Ramos (cell line): ENCODE measurements at regions not wholly inside any gene's neighbourhood (a gene's known extent, or its start where the extent isn't known, plus 50 kb on each side); places are given as distances from the start of the nearest gene placed in this dataset.

Experiments
- in situ Hi-C: fragments of 300-500 bp; cut with MboI; formaldehyde crosslinking; loops from one replicate; pipeline ENCODE4 v1.14.3; 2022; ENCODE audit warnings: low sequenced_read_pairs; ENCODE audit not compliant: unreplicated experiment

- in situ Hi-C loops, result no loop called here
These were observed 335.4 kb upstream of the NCAM1 start for GRCh38 chr11:112625814-112626213.

GRCh38 chr11:112626731-112627130 lies 334.5 kb upstream of the NCAM1 start:
- in situ Hi-C loops, result no loop called here

DNA sequence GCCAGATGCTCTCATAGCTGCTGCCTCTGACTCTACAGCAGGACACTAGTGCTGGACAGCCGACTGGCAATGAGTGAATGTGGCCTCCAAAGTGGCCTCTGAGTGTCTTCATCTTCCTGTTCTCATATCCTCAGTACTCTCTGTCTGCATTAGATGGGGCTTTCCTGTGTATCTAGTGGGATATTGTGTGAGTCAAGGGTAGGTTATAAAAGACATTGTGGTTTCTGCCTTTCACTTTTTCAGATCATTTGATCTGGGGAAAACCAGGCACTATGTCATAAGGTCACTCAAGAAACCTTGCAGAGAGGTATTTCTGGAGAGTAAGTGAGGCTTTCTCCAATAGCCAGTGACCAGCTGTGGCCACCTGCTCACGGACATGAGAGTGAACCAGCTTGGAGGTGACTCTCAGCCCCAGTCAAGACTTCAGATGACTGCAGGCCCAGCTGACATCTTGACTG lies 333.6 kb upstream of the NCAM1 start:
- in situ Hi-C loops, result no loop called here

GRCh38 chr11:112628676-112629075 lies 332.5 kb upstream of the NCAM1 start:
- in situ Hi-C loops, result no loop called here

DNA sequence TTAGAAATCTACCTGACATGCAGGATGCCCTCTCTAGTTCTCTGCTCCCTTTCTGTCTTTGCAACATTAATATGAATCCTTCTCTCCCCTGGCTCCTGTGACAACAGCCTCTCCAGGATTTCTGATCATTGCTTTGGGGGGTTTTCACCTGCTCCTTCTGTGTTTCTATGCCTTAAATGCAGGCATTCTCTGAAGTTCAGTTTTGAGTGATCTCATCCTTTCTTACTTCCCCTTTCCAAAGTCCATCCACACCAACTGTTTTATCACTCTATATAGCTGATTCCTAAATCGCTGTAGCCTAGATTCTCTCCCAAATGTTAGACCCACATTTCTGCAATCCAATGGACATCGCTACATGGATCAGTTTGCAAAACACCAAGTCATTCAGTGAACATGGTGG lies 330.7 kb upstream of the NCAM1 start:
- in situ Hi-C loops, result no loop called here

GRCh38 chr11:112631333-112631732 lies 329.9 kb upstream of the NCAM1 start:
- in situ Hi-C loops, result no loop called here

DNA sequence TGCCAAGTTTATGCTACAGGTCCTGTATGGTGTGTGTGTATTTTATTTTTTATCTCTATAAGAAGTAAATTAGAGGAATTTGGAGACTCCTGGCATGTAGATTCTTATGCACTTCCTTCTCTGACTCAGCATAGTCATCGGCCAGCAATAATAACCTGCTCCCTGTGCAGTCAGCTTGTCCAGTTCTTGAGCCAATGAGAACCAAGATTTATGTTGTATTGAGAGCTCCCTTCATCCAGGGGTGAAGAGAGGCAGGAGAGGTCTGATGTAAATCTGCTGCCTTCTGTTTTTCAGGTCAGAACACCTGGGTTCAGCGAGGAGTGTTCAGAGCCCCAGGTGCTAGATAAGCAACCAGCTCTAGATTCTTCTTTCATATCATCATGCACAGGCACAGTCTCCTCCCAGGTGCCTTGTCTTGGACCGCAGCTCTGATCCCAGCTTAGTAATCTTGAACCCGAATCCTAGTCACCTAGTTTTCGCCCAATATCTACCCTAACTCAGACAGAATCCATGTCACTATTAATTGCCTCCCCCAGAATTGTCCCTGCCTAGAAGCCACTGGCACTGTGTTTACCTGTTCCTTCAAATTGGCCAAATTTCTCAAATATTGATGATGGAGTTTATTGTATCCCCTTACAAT lies 328.2 kb upstream of the NCAM1 start:
- in situ Hi-C loops, result no loop called here

DNA sequence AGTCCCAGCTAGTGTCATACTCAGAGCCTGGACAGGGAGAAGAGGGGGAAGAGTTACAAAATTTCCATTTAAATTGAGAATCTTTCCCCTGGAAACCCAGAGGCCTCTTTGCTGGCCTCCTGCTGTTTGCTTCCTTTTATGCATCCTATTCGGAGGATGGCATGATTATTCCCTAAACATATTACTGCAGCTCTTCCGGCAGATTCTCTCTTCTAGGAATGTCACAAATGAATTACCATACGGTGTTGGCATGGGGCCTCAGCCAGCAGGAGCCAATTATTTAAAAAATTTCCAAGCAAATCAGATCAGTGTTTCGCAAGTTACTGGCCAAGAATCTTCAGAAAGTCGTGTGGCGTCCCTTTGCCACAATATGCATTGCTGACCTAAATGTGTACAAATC lies 326.7 kb upstream of the NCAM1 start:
- in situ Hi-C loops, result no loop called here

DNA sequence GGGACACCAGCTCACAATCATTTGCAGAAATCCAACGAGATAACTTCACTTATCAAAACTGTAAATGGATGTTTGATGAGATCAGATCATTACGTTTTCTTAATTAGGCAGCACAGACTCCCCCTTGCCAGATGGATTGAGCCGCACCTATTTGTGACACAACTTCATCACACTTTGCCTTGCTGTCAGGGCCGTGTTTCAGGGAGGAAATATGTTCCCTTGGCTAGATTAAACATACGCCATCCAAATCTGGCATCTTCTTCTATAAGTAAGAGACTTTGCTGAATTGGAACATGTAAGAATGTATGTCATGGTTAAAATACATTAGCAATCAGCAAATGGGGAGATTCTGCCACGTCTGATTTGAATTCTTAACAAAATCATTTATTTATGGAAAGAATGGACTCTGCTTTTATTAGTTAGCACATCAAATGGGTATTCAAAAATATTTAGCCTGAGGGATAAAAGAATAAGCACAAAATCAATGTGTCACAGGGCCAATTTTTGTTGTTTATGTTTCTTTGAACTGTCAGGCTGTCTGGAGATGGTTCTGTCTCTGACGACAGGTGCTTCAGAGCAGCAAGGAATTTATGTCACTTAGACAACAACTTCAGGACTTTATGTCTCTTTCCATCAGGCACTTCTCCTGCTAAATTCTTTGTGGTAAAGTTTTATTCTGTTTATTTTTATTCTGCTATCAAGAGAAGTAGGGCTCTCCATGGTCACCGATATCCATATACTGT lies 326.1 kb upstream of the NCAM1 start:
- in situ Hi-C loops, result no loop called here

DNA sequence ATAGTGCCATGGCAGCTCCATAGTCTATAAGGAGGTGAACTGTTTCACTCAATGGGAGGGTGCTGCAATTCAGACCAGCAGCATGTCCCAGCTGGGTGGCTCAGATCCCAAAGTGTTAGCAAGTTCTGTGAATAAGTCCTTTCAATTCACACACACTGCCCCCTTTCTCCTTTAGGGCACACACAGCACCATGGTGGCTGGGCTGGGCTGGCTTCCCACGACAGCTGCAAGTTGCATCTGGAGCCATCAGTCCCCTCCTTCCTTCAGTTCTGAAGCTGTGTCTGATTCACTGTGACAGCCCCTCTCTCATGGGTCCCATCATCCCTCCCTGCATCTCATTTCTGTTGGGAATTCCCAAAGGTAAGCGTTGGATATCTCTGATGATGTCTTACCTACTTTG lies 324.1 kb upstream of the NCAM1 start:
- in situ Hi-C loops, result no loop called here

GRCh38 chr11:112637876-112638275 lies 323.3 kb upstream of the NCAM1 start:
- in situ Hi-C loops, result no loop called here

- in situ Hi-C loops, result no loop called here
These were observed 321.8 kb upstream of the NCAM1 start for GRCh38 chr11:112639469-112639868.

DNA sequence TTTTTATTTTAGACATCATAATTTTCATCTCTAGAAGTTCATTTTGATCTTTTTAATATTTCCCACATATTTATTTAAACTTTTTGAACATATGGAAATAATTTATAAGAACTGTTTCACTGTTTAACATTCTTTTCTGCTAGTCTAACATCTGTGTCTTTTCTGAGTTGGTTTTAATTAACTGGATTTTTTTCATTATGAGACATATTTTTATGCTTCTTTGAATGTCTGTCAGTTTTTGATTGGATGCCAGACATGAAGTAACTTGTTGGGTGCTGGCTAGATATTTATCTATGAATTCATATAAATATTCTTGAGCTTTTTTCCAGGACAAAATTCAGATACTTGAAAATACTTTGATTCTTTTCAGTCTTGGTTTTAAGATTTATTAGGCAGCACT lies 317.8 kb upstream of the NCAM1 start:
- in situ Hi-C loops, result no loop called here

DNA sequence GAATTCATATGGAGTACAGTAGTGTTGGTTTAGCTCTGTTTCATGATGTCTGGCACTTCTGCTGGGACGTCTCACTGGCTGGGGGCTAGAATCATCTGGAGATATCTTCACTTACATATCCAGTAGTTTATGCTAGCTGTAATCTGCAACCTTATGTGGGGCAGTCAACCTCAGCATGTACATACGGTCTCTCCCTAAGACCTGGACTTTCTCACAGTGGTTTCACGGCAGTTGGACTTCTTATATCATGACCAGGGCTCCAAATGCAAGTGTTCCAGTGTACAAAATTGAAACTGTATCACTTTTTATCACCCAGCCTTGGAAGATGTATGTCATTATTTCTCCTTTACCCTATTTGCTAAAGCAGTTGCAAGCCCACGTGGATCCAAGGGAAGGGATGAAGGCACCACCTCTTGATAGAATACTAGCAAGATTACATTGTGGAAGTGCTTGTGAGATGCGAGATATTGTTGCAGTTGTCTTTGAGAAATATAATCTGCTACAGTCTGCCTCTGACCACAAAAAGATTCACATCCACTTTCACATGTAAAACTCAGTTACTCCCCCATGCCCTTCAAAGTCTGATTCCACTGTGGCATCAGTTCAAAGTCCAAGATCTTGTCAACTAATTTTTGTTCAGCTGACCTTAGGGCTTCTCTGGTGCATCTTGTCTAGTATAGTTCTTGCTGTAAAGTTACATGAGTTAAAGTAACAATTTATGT lies 316.6 kb upstream of the NCAM1 start:
- in situ Hi-C loops, result no loop called here

DNA sequence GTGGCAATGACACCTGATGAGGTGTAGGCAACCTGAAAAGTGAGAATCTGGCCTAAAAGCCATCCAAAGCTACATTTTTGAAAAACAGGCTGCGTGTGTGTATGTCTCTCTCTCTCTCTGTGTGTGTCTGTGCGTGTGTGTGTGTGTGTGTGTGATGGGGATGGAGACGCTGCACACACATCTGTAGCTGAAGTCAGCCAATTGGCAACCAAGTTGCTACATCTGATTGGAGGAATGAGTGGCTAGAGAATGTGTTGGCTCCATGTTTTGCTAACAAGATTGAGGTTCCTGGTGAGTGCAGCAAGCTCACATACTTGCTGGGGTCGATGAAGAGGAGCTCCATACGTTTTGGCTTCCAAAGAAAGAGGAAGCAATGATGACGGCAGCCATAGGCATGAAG lies 311.4 kb upstream of the NCAM1 start:
- in situ Hi-C loops, result no loop called here

DNA sequence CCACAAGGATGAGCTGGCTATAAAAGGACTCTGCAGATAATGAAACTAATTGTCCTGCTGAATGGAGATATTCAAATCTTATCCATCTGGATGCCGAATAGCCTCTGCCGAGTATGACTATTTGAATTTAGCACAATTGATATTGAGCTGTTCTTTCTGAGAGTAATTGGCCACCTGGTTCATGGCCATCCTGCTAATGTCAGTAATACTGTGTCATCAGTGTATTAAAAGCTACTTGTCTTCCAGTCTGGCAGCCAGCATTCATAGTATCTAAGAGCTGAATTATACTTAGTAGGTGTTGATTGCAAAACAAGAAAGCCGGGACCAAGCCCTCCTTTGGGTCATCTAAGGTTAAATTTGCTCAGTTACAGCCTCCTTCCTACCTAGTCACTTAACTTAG lies 310.7 kb upstream of the NCAM1 start:
- in situ Hi-C loops, result no loop called here

DNA sequence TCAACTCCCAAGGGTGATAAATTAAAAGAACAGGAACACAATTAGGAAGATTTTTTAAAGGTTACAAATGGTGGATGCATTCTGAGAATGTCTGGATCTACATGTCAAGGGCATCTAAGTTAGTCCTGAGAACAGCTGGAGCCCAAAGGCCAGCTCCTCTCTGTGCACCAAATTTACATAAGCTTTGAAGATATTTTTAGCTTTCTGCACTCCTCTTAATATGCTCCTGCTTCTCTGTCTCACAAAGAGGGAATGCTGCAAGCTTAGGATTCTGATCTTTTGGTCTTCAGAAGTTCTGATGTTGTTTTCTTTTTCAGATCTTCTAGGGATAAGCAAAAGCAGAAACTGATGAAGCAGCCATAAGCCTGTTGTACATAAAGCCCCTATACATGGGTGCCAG lies 309.8 kb upstream of the NCAM1 start:
- in situ Hi-C loops, result no loop called here

GRCh38 chr11:112652786-112653390 lies 308.3 kb upstream of the NCAM1 start:
- in situ Hi-C loops, result no loop called here

GRCh38 chr11:112655371-112655770 lies 305.8 kb upstream of the NCAM1 start:
- in situ Hi-C loops, result no loop called here

- in situ Hi-C loops, result no loop called here
These were observed 304.3 kb upstream of the NCAM1 start for GRCh38 chr11:112656772-112657428.
